SU-DHL-6 (cell line): ENCODE measurements at regions not wholly inside any gene's neighbourhood (a gene's known extent, or its start where the extent isn't known, plus 50 kb on each side); places are given as distances from the start of the nearest gene placed in this dataset.

Experiments used
- H2AFZ ChIP-seq: fragments of 200-600 bp; sonication (generic); 2 replicates; pipeline ENCODE4 v1.6.1; 2014; ENCODE audit warnings: low read depth, mild to moderate bottlenecking, moderate library complexity, mixed read lengths, antibody characterized with exemption, low read length; ENCODE audit not compliant: severe bottlenecking
- H3F3A ChIP-seq: fragments of 200-600 bp; shearing (Covaris generic); 2 replicates; pipeline ENCODE4 v1.6.0; 2016; ENCODE audit warnings: antibody characterized with exemption, mild to moderate bottlenecking; ENCODE audit not compliant: insufficient read depth
- H3K27ac ChIP-seq: fragments of 200-600 bp; sonication (generic); 2 replicates; pipeline ENCODE4 v1.5.1; 2016; ENCODE audit warnings: low read depth, mild to moderate bottlenecking, low read length, moderate library complexity, mixed read lengths
- H3K27me3 ChIP-seq: fragments of 200-600 bp; sonication (generic), shearing (Covaris generic); 2 replicates; pipeline ENCODE4 v1.6.0; 2014; ENCODE audit warnings: mild to moderate bottlenecking, low read length
- H3K36me3 ChIP-seq: fragments of 200-600 bp; sonication (generic); 2 replicates; pipeline ENCODE4 v1.6.1; 2014; ENCODE audit warnings: mild to moderate bottlenecking, low read length, mixed read lengths
- H3K4me2 ChIP-seq: fragments of 300-600, 200-600 bp; shearing (Covaris generic), sonication (generic); 2 replicates; pipeline ENCODE4 v1.6.0; 2014; ENCODE audit warnings: low read length, low read depth, mild to moderate bottlenecking; ENCODE audit not compliant: poor library complexity, severe bottlenecking
- H3K4me3 ChIP-seq: fragments of 200-600 bp; sonication (generic); 2 replicates; pipeline ENCODE4 v1.5.1; 2014; ENCODE audit warnings: antibody characterized with exemption, low read length, mild to moderate bottlenecking, mixed read lengths; ENCODE audit not compliant: insufficient read depth, poor library complexity, severe bottlenecking
- H3K79me2 ChIP-seq: fragments of 200-600 bp; sonication (generic); 2 replicates; pipeline ENCODE4 v1.6.1; 2014; ENCODE audit warnings: mild to moderate bottlenecking, low read length, moderate library complexity; ENCODE audit not compliant: insufficient read depth
- H3K9ac ChIP-seq: fragments of 200-600 bp; sonication (generic); 2 replicates; pipeline ENCODE4 v1.7.0; 2014; ENCODE audit warnings: mild to moderate bottlenecking, low read length
- H3K9me2 ChIP-seq: fragments of 200-600 bp; sonication (generic); replicated peaks from 2 replicates; pipeline ENCODE4 v1.6.1; 2014; ENCODE audit warnings: low read length; ENCODE audit not compliant: insufficient read depth
- H3K9me3 ChIP-seq: fragments of 200-600 bp; sonication (generic); 2 replicates; pipeline ENCODE4 v1.6.1; 2014; ENCODE audit warnings: low read length, mixed read lengths; ENCODE audit not compliant: insufficient read depth
- H4K20me1 ChIP-seq: fragments of 200-600 bp; sonication (generic); 2 replicates; pipeline ENCODE4 v1.6.1; 2014; ENCODE audit warnings: low read depth, mild to moderate bottlenecking, antibody characterized with exemption, low read length, moderate library complexity, mixed read lengths
- EZH2phosphoT487 ChIP-seq: fragments of 200-600 bp; sonication (generic), shearing (Covaris generic); conservative IDR thresholded peaks from 2 replicates; pipeline ENCODE4 v1.6.1; 2018; ENCODE audit warnings: mild to moderate bottlenecking, antibody characterized with exemption, low read length, moderate library complexity, mixed read lengths
- TF ChIP-seq, protein P1 (sequence below): fragments of 200-600 bp; sonication (generic); IDR thresholded peaks from one replicate; pipeline ENCODE4 v1.5.1; 2017; ENCODE audit warnings: antibody characterized with exemption, mild to moderate bottlenecking, low read length, moderate library complexity; ENCODE audit not compliant: insufficient read depth, poor library complexity, severe bottlenecking

DNA sequence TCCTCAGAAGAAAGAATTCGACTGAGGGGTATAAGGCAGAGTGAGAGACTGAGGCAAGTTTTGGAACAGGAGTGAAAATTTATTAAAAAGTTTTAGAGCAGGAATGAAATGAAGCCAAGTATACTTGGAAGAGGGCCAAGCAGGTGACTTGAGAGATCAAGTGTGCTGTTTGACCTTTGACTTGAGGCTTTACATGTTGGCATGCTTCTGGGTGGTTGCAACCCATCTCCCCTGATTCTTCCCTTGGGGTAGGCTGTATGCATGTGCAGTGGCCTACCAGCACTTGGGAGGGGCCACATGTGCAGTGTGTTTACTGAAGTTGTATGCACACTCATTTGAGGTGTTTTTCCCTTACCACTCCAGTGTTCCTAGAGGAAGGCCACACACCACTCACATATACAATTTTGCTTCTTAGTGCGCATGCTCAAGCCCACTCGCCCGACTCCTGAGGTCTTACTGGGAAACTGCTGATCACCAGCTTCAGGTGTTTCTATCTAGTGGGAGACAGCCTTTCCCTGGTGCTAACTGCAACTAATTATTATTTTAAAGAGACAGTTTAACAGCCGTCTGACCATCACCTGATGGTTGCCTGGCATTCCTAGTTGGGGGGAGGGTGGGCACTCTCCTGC is 61.5 kb upstream of the CADPS start:
- H3K4me3 ChIP-seq = no peak overlapping the region
- no peaks in the 10 kb centered on the region for H3F3A ChIP-seq
- no peaks in the 10 kb centered on the region for H3K36me3 ChIP-seq
- no peak overlapping the region for H3K4me2 ChIP-seq
- TF ChIP-seq, protein P1, sequence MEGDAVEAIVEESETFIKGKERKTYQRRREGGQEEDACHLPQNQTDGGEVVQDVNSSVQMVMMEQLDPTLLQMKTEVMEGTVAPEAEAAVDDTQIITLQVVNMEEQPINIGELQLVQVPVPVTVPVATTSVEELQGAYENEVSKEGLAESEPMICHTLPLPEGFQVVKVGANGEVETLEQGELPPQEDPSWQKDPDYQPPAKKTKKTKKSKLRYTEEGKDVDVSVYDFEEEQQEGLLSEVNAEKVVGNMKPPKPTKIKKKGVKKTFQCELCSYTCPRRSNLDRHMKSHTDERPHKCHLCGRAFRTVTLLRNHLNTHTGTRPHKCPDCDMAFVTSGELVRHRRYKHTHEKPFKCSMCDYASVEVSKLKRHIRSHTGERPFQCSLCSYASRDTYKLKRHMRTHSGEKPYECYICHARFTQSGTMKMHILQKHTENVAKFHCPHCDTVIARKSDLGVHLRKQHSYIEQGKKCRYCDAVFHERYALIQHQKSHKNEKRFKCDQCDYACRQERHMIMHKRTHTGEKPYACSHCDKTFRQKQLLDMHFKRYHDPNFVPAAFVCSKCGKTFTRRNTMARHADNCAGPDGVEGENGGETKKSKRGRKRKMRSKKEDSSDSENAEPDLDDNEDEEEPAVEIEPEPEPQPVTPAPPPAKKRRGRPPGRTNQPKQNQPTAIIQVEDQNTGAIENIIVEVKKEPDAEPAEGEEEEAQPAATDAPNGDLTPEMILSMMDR = no peak
- TF ChIP-seq EZH2phosphoT487 = no peak
- H3K9ac ChIP-seq = no peak overlapping the region
- no peaks in the 10 kb centered on the region for H3K79me2 ChIP-seq
- H3K27ac ChIP-seq = no peak overlapping the region
- H2AFZ ChIP-seq = no peak overlapping the region
- H3K27me3 ChIP-seq = no peaks in the 10 kb centered on the region
- no peaks in the 10 kb centered on the region for H3K9me2 ChIP-seq
- H3K9me3 ChIP-seq = no peaks in the 10 kb centered on the region
- no peaks in the 10 kb centered on the region for H4K20me1 ChIP-seq

DNA sequence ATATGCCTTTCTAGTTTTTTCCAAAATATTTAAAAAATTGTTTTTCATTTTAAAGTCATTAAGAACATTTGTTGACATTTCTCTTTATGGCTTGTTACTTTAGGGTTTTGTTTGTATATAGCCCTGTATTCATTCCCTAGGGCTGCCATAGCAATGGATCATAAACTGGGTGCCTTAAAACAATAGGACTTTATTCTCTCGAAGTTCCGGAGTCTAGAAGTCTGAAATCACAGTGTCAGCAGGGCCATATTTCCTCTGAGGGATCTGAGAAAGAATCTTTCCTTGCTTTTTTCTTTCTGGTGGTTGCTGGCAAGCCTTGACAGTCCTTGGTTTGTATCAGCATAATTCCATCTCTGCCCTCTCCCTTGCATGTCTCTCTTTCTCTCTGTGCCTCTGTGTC is 63.4 kb upstream of the CADPS start:
- no peak overlapping the region for H2AFZ ChIP-seq
- H3K27me3 ChIP-seq = no peaks in the 10 kb centered on the region
- no peak overlapping the region for H3K4me2 ChIP-seq
- H3F3A ChIP-seq = no peaks in the 10 kb centered on the region
- H3K27ac ChIP-seq = no peak overlapping the region
- H3K36me3 ChIP-seq = no peaks in the 10 kb centered on the region
- no peaks in the 10 kb centered on the region for H3K79me2 ChIP-seq
- no peaks in the 10 kb centered on the region for H3K9me3 ChIP-seq
- H4K20me1 ChIP-seq = no peaks in the 10 kb centered on the region
- H3K4me3 ChIP-seq = no peak overlapping the region
- H3K9me2 ChIP-seq = no peaks in the 10 kb centered on the region
- TF ChIP-seq EZH2phosphoT487 = no peak
- TF ChIP-seq, protein P1 = no peak
- no peak overlapping the region for H3K9ac ChIP-seq

DNA sequence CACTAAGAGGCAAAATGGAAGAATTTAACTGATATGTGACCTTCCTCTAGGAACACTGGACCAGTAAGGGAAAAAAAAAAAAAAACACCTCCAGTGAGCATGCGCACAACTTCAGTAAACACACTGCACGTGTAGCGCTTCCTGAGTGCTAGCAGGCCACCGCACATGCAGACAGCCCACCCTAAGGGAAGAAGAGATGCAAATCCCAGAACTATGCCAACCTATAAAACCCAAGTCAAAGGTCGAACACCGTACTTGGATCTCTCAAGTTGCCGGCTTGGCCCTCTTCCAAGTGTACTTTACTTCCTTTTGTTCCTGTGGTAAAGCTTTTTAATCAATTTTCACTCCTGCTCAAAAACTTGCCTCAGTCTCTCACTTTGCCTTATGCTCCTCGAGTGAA is 64.5 kb upstream of the CADPS start:
- Histone ChIP-seq H3K4me3 (no peak overlapping the region), H4K20me1 (no peaks in the 10 kb centered on the region), H3K27me3 (no peaks in the 10 kb centered on the region), H2AFZ (no peak overlapping the region), H3K36me3 (no peaks in the 10 kb centered on the region), H3K9me2 (no peaks in the 10 kb centered on the region), H3K9ac (no peak overlapping the region), H3F3A (no peaks in the 10 kb centered on the region), H3K79me2 (no peaks in the 10 kb centered on the region), H3K4me2 (no peak overlapping the region), H3K27ac (no peak overlapping the region), H3K9me3 (no peaks in the 10 kb centered on the region)
- no peak for TF ChIP-seq EZH2phosphoT487
- TF ChIP-seq, protein P1 = no peak
